ENCODE measurements at regions not wholly inside any gene's neighbourhood (a gene's known extent, or its start where the extent isn't known, plus 50 kb on each side); places are given as distances from the start of the nearest gene placed in this dataset.
"Not testable (repeated sequence)": the region's sequence is repeated elsewhere in the genome, so short reads cannot be mapped to it uniquely, and the experiment has no call there.

GRCh38 chr14:83271663-83272062 is 1738.0 kb upstream of the SEL1L start:
- DNase-seq, result no peak

DNA sequence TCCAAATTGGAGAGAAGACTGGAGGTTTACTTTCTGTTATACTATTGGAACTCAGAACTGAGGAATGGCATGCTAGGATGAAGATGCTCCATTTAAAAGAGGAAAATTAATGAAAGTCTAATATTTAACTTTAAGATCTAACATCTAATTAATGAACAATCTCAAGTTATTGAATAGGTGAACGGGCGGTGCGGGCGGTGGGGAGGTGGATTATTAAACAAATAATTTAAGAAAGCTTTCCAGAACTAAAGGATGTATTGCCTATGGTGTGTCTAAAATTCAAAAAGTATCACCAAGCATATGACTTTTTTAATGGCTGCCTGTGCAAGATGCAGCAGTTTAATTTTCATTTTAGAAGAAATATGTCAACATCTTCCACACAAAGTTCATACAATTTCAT is 1747.1 kb upstream of the SEL1L start:
- DNase-seq, result no peak

GRCh38 chr14:83282706-83283105 is 1749.1 kb upstream of the SEL1L start:
- no peak for DNase-seq

DNA sequence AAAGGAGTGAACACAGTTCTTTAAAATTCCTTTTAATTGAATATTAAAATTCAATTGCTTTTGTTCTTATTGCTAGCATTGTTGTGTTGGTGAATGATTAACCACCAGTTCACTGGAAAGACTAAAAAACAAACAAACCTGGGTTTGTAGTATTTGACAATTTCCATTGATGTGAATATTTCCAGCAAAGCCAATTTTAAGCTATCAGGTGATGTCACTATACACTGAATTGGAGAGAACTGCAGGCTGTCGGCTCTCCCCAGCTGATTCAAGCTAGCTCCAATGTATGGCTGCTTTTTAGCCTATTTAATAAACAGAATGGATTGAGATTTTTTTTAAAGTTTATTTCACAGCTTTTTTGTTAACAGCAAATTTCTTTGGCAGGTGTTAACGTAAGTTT is 1753.6 kb upstream of the SEL1L start:
- no peak for DNase-seq

DNA sequence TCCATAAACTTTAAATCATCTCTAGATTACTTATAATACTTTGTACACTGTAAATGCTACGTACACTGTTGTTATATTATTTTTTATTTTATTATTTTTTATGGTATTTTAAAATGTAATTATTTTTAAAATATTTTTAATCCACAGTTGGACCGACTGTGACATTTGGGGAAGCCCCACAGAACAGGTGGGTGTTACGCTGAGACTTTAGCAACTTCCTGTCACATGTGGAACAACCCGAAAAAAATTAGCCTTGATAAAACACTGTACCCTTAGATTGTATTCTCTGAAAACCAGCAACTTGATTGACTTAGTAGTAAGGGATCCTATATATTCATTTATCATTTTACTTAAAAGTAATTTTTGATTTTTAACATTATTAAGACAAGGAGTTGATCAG is 1755.7 kb upstream of the SEL1L start:
- DNase-seq, result no peak

DNA sequence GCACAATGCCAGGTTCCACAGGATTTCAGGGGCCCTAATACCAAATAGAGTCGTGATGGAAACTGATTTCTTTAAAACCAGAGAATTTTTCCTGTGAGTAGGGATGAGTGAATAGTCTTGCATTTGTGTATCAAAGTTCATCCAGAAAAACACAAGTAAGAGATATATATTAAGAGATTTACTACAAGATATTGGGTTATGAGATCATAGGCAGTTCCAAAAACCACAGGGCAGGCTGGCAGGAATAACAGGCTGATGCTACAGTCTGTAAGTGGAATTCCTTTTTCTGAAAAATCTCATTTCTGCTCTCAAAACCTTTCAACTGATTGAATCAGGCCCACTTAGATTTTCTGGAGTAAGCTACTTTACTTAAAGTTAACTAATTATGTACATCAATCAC is 1756.2 kb upstream of the SEL1L start:
- no peak for DNase-seq

GRCh38 chr14:83290447-83290846 is 1756.8 kb upstream of the SEL1L start:
- no peak for DNase-seq

DNA sequence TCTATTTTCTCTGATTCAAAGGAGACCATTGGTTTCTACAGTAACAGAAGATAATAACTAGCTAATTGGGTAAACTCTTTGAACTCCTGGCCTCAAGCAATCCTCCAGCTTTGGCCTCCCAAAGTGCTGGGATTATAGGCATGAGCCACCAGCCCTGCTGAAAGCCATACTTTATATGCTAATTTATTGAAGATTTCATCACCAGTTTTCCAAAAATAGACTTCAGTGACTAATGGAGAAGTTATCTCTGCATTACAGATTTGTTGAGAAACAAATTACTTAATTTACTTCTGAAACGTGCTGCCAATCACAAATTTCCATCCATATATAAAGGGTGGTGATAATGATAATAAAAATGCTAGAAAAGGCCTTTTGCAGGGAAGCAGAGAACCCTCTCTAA is 1758.1 kb upstream of the SEL1L start:
- no peak for DNase-seq

- no peak for DNase-seq
Observed at GRCh38 chr14:83294941-83295340, 1761.3 kb upstream of the SEL1L start.

DNA sequence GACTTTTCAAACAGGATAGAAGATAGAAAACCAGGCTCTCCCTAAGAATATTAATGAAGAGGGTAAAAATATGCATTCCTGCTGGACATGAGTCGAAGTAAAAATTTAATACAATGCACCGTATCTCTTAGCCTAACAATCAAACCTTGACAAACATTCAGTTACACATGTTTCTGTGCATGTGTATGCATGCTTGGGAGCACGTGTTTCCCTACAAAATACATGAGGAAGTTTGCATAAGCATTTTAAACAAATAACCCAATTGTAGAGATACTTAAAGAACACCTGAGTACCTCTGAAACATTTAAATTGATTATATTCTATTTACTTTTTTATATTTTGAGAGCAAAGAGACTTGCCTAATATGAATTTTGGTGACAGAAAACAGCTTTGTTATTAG is 1763.7 kb upstream of the SEL1L start:
- DNase-seq, result no peak

DNA sequence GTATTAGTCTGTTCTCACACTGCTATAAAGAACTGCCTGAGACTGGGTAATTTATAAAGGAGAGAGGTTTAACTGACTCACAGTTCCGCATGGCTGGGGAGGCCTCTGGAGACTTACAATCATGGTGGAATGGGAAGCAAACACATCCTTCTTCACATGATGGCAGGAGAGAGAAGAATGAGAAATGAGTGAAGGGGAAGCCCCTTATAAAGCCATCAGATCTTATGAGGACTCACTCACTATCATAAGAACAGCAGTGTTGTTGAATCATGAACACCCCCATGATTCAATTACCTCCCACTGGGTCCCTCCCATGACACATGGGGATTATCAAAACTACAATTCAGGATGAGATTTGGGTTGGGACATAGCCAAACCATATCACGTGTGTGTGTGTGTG is 1764.4 kb upstream of the SEL1L start:
- DNase-seq, result not testable (repeated sequence)

GRCh38 chr14:83300476-83301064 is 1766.9 kb upstream of the SEL1L start:
- DNase-seq, result no peak

DNA sequence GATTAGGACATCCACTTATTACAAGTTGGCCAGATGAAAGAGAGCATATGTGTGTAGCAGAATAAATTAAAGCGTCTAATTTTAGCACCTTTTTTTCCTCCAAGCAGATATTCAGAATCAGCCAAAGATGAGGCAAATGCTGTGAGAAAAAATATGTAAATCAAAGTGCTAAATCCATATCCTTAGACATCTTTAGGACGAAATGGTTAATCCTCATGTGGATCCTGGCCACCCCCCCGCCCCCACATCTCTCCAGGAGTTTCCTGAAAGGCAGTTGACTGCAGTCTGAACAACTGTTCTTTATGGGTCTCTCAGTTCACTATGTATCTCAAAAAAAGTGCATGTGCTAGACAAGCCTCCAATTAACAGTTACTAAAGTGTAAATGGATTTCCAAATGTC is 1768.1 kb upstream of the SEL1L start:
- no peak for DNase-seq

- no peak for DNase-seq
Observed at GRCh38 chr14:83309211-83309610, 1775.6 kb upstream of the SEL1L start.

GRCh38 chr14:83309833-83310232 is 1776.2 kb upstream of the SEL1L start:
- DNase-seq, result no peak

- no peak for DNase-seq
Observed at GRCh38 chr14:83312511-83312910, 1778.9 kb upstream of the SEL1L start.

DNA sequence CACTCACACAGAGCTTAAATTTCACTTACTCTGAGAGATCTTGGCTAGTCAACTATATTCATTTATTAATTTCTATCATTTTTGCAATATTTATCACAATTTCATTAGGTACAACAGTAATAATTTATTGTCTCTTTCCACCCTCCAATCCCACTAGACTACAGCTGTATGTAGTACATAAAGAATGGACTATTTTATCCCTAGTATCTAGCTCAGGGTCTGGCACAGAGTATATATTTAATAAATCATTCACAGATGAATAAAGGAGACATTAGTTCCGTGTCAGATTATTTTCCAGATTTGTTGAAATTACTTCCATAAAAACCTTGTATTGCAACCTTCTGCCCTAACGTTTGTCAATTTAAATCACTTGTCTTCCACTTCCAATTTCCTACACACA is 1781.1 kb upstream of the SEL1L start:
- DNase-seq, result no peak

GRCh38 chr14:83316356-83316755 is 1782.7 kb upstream of the SEL1L start:
- DNase-seq, result no peak

GRCh38 chr14:83320837-83321236 is 1787.2 kb upstream of the SEL1L start:
- no peak for DNase-seq

DNA sequence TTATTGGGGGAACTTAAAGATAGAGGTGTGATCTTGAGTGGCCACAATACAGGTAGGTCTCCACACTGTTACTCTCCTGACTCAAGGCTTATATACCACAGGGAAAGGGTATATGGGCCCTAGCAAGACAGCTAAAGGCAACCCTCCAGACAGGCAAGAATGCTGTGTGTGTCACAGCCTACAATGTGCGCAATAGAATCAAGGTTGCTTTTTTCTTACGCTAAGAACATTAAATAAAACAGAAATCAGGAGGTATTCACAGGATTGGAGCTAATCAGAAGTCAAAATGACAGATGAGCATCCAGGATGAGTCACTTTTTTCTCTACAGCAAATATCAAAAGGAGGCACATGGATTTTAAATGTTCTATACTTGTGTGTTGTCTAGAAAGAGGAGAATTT is 1797.9 kb upstream of the SEL1L start:
- no peak for DNase-seq

GRCh38 chr14:83342590-83342989 is 1808.9 kb upstream of the SEL1L start:
- DNase-seq, result no peak

- DNase-seq, result no peak
Observed at GRCh38 chr14:83347874-83348273, 1814.2 kb upstream of the SEL1L start.

GRCh38 chr14:83355609-83356008 is 1822.0 kb upstream of the SEL1L start:
- no peak for DNase-seq

GRCh38 chr14:83356080-83356479 is 1822.4 kb upstream of the SEL1L start:
- DNase-seq, result no peak

DNA sequence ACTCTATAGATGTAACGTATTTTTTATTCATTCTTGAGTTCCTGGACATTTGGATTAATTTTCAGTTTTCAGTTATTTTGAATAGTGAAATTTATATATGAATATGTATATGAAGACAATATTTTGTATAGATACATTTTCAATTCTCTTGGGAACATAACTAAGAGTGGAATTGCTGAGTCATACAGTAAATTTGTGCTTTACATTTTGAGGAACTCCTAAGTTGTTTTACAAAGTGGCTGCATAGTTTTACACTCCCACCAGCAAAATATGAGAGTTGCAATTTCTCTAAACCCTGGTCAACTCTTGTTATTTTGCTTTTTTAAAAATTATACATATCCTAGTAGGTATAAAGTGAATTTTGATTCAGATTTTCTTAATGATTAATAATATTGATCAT is 1838.6 kb upstream of the SEL1L start:
- DNase-seq, result no peak

GRCh38 chr14:83379436-83379835 is 1845.8 kb upstream of the SEL1L start:
- no peak for DNase-seq

Data from GDM1 (cell line).